CD4-positive, alpha-beta memory T cell (primary cell): ENCODE measurements at regions not wholly inside any gene's neighbourhood (a gene's known extent, or its start where the extent isn't known, plus 50 kb on each side); places are given as distances from the start of the nearest gene placed in this dataset.
"Not testable (repeated sequence)": the region's sequence is repeated elsewhere in the genome, so short reads cannot be mapped to it uniquely, and the experiment has no call there.

ENCODE experiments used
- CTCF ChIA-PET: fragments of 350-600 bp; sonication (Branson Sonifier 250); formaldehyde crosslinking; loops from one replicate; lab custom pipeline; 2021; ENCODE audit warnings: inconsistent platforms; ENCODE audit not compliant: partially characterized antibody; lab: Charles Lee
- POLR2A ChIA-PET: fragments of 350-600 bp; sonication (Branson Sonifier 250); formaldehyde crosslinking; loops from one replicate; lab custom pipeline; 2021; ENCODE audit not compliant: partially characterized antibody; lab: Charles Lee
- DNase-seq, 5 donors: peaks; one replicate each; pipeline versions ENCODE4 v3.0.0 to v3.0.0-alpha.2; 2020 to 2022; ENCODE audit warnings: mixed read lengths in 1 of 5
- H3K27ac ChIP-seq: one replicate; pipeline ENCODE4 v1.7.0; 2013; ENCODE audit warnings: low read depth, low read length
- H3K27me3 ChIP-seq: 2 replicates; pipeline ENCODE4 v1.7.0; 2013; ENCODE audit warnings: mild to moderate bottlenecking, low read length, moderate library complexity; ENCODE audit not compliant: insufficient read depth
- H3K36me3 ChIP-seq: 2 replicates; pipeline ENCODE4 v1.7.0; 2013; ENCODE audit warnings: mild to moderate bottlenecking, low read length, moderate library complexity; ENCODE audit not compliant: insufficient read depth
- H3K4me1 ChIP-seq: 2 replicates; pipeline ENCODE4 v1.7.0; 2013; ENCODE audit warnings: mild to moderate bottlenecking, low read length, moderate library complexity; ENCODE audit not compliant: insufficient read depth
- H3K4me3 ChIP-seq, 2 donors: one replicate each; pipeline ENCODE4 v1.7.0; 2013; ENCODE audit warnings: low read length in 2 of 2, mild to moderate bottlenecking in 1 of 2
- H3K9me3 ChIP-seq, 2 donors: one replicate each; pipeline ENCODE4 v1.7.0; 2013; ENCODE audit warnings: low read length in 2 of 2, control low read depth in 1 of 2; ENCODE audit not compliant: control insufficient read depth in 1 of 2
- H3K27ac Mint-ChIP-seq, 7 donors: one replicate each; pipeline ENCODE4 v1.8.0; 2020 to 2021; ENCODE audit warnings: mixed read lengths in 7 of 7, mild to moderate bottlenecking in 6 of 7, inconsistent platforms in 3 of 7, moderate library complexity in 3 of 7
- H3K27me3 Mint-ChIP-seq, 2 donors: one replicate each; pipeline ENCODE4 v1.8.0; 2020 to 2021; ENCODE audit warnings: mixed read lengths in 2 of 2
- H3K36me3 Mint-ChIP-seq, 2 donors: one replicate each; pipeline ENCODE4 v1.8.0; 2020 to 2021; ENCODE audit warnings: mixed read lengths in 2 of 2, inconsistent platforms in 1 of 2, mild to moderate bottlenecking in 1 of 2
- H3K4me1 Mint-ChIP-seq, 4 donors: one replicate each; pipeline ENCODE4 v1.8.0; 2020 to 2021; ENCODE audit warnings: mixed read lengths in 4 of 4, mild to moderate bottlenecking in 1 of 4
- H3K4me3 Mint-ChIP-seq, 8 donors: one replicate each; pipeline ENCODE4 v1.8.0; 2020 to 2021; ENCODE audit warnings: mixed read lengths in 8 of 8, mild to moderate bottlenecking in 7 of 8, moderate library complexity in 6 of 8, inconsistent platforms in 3 of 8
- H3K9me3 Mint-ChIP-seq, 8 donors: one replicate each; pipeline ENCODE4 v1.8.0; 2020 to 2021; ENCODE audit warnings: mixed read lengths in 8 of 8, mild to moderate bottlenecking in 5 of 8, inconsistent platforms in 3 of 8, moderate library complexity in 1 of 8
- intact Hi-C: fragments of 100-400 bp; cut with micrococcal nuclease; formaldehyde crosslinking; loops from one replicate; pipeline ENCODE4 v1.15.1; 2023

GRCh38 chr10:44249933-44250332 lies 135.0 kb downstream of the CXCL12 start:
- H3K4me1 ChIP-seq, H3K27me3 ChIP-seq, H3K36me3 ChIP-seq, CTCF ChIA-PET, H3K27me3 Mint-ChIP-seq, POLR2A ChIA-PET, H3K9me3 ChIP-seq, intact Hi-C loops, H3K4me3 Mint-ChIP-seq, DNase-seq, H3K4me1 Mint-ChIP-seq, H3K27ac Mint-ChIP-seq, H3K27ac ChIP-seq, H3K4me3 ChIP-seq, H3K36me3 Mint-ChIP-seq: not testable (repeated sequence)
- H3K9me3 Mint-ChIP-seq, result peaks cover 0 to 13% (median 1%) of the 10 kb centered on the region in 8 donors

- no peak overlapping the region for H3K4me3 Mint-ChIP-seq
- H3K27me3 ChIP-seq, result no peaks in the 10 kb centered on the region
- intact Hi-C loops, result no loop called here
- H3K27me3 Mint-ChIP-seq, result peaks cover 2 to 7% of the 10 kb centered on the region in 2 donors
- H3K27ac Mint-ChIP-seq, result no peak overlapping the region
- no peak overlapping the region for H3K4me3 ChIP-seq
- H3K9me3 ChIP-seq, result no peaks in the 10 kb centered on the region
- no peak for DNase-seq
- no peak overlapping the region for H3K27ac ChIP-seq
- no peaks in the 10 kb centered on the region for H3K4me1 Mint-ChIP-seq
- H3K4me1 ChIP-seq, result no peaks in the 10 kb centered on the region
- H3K9me3 Mint-ChIP-seq, result peaks cover 0 to 13% (median 1%) of the 10 kb centered on the region in 8 donors
- H3K36me3 ChIP-seq, result no peaks in the 10 kb centered on the region
- no peaks in the 10 kb centered on the region for H3K36me3 Mint-ChIP-seq
- ChIA-PET CTCF (no interaction called here), POLR2A (no interaction called here)
Measured at GRCh38 chr10:44249490-44249889, 135.4 kb downstream of the CXCL12 start.

GRCh38 chr10:44246700-44247099 lies 138.2 kb downstream of the CXCL12 start:
- H3K4me3 ChIP-seq, H3K27ac ChIP-seq, DNase-seq, intact Hi-C loops, H3K4me3 Mint-ChIP-seq, CTCF ChIA-PET, POLR2A ChIA-PET, H3K36me3 Mint-ChIP-seq, H3K36me3 ChIP-seq, H3K27me3 Mint-ChIP-seq, H3K27ac Mint-ChIP-seq, H3K9me3 ChIP-seq, H3K4me1 ChIP-seq, H3K4me1 Mint-ChIP-seq, H3K27me3 ChIP-seq: not testable (repeated sequence)
- peaks cover 0 to 17% (median 2%) of the 10 kb centered on the region in 8 donors for H3K9me3 Mint-ChIP-seq

- H3K36me3 Mint-ChIP-seq, H3K4me1 Mint-ChIP-seq, H3K27me3 ChIP-seq, intact Hi-C loops, DNase-seq, H3K4me1 ChIP-seq, H3K4me3 Mint-ChIP-seq, H3K36me3 ChIP-seq, CTCF ChIA-PET, H3K27ac ChIP-seq, H3K4me3 ChIP-seq, H3K9me3 ChIP-seq, POLR2A ChIA-PET, H3K27me3 Mint-ChIP-seq, H3K27ac Mint-ChIP-seq: not testable (repeated sequence)
- peaks cover 0 to 17% (median 2%) of the 10 kb centered on the region in 8 donors for H3K9me3 Mint-ChIP-seq
Measured at GRCh38 chr10:44246287-44246686, 138.6 kb downstream of the CXCL12 start.

- CTCF ChIA-PET, result no interaction called here
Measured at GRCh38 chr10:44245601-44245938, 139.3 kb downstream of the CXCL12 start.

GRCh38 chr10:44244745-44245600 lies 139.9 kb downstream of the CXCL12 start:
- Histone ChIP-seq H3K4me1 (no peaks in the 10 kb centered on the region), H3K27me3 (no peaks in the 10 kb centered on the region), H3K9me3 (no peaks in the 10 kb centered on the region), H3K36me3 (no peaks in the 10 kb centered on the region), H3K27ac (no peak overlapping the region), H3K4me3 (no peak overlapping the region)
- Mint-ChIP-seq H3K9me3 (peaks cover 0 to 22% (median 2%) of the 10 kb centered on the region in 8 donors), H3K27me3 (peaks cover 0 to 2% of the 10 kb centered on the region in 2 donors), H3K36me3 (no peaks in the 10 kb centered on the region), H3K27ac (no peak overlapping the region), H3K4me3 (no peak overlapping the region), H3K4me1 (no peaks in the 10 kb centered on the region)
- ChIA-PET POLR2A (no interaction called here), CTCF (no interaction called here)
- DNase-seq, result no peak
- intact Hi-C loops, result no loop called here

More at GRCh38 chr10:44245601-44245938, 139.3 kb downstream of the CXCL12 start:
- POLR2A ChIA-PET, result no interaction called here
- Mint-ChIP-seq H3K9me3 (peaks cover 0 to 22% (median 2%) of the 10 kb centered on the region in 8 donors), H3K27me3 (peaks cover 0 to 2% of the 10 kb centered on the region in 2 donors), H3K4me1 (no peaks in the 10 kb centered on the region), H3K36me3 (no peaks in the 10 kb centered on the region), H3K4me3 (no peak overlapping the region), H3K27ac (no peak overlapping the region)
- no peak for DNase-seq
- no peaks in the 10 kb centered on the region for H3K4me1 ChIP-seq
- intact Hi-C loops, result no loop called here
- H3K9me3 ChIP-seq, result no peaks in the 10 kb centered on the region
- no peaks in the 10 kb centered on the region for H3K27me3 ChIP-seq
- no peak overlapping the region for H3K4me3 ChIP-seq
- no peak overlapping the region for H3K27ac ChIP-seq
- H3K36me3 ChIP-seq, result no peaks in the 10 kb centered on the region

- Mint-ChIP-seq H3K9me3 (peaks cover 0 to 28% (median 2%) of the 10 kb centered on the region in 8 donors), H3K36me3 (no peaks in the 10 kb centered on the region), H3K4me1 (peaks cover 0 to 4% (median 0%) of the 10 kb centered on the region in 4 donors), H3K4me3 (no peak overlapping the region), H3K27ac (no peak overlapping the region), H3K27me3 (peaks cover 0 to 8% of the 10 kb centered on the region in 2 donors)
- no peaks in the 10 kb centered on the region for H3K27me3 ChIP-seq
- H3K4me3 ChIP-seq, result no peak overlapping the region
- ChIA-PET POLR2A (no interaction called here), CTCF (no interaction called here)
- no peaks in the 10 kb centered on the region for H3K4me1 ChIP-seq
- H3K9me3 ChIP-seq, result no peaks in the 10 kb centered on the region
- no peak overlapping the region for H3K27ac ChIP-seq
- H3K36me3 ChIP-seq, result no peaks in the 10 kb centered on the region
- intact Hi-C loops, result no loop called here
- no peak for DNase-seq
Measured at GRCh38 chr10:44243851-44244510, 140.9 kb downstream of the CXCL12 start.
